SU-DHL-6 (cell line): ENCODE measurements at regions not wholly inside any gene's neighbourhood (a gene's known extent, or its start where the extent isn't known, plus 50 kb on each side); places are given as distances from the start of the nearest gene placed in this dataset.

ENCODE experiments used
- EZH2phosphoT487 ChIP-seq: fragments of 200-600 bp; sonication (generic), shearing (Covaris generic); conservative IDR thresholded peaks from 2 replicates; pipeline ENCODE4 v1.6.1; 2018; ENCODE audit warnings: mild to moderate bottlenecking, antibody characterized with exemption, low read length, moderate library complexity, mixed read lengths
- TF ChIP-seq, protein P1 (sequence below): fragments of 200-600 bp; sonication (generic); IDR thresholded peaks from one replicate; pipeline ENCODE4 v1.5.1; 2017; ENCODE audit warnings: antibody characterized with exemption, mild to moderate bottlenecking, low read length, moderate library complexity; ENCODE audit not compliant: insufficient read depth, poor library complexity, severe bottlenecking

DNA sequence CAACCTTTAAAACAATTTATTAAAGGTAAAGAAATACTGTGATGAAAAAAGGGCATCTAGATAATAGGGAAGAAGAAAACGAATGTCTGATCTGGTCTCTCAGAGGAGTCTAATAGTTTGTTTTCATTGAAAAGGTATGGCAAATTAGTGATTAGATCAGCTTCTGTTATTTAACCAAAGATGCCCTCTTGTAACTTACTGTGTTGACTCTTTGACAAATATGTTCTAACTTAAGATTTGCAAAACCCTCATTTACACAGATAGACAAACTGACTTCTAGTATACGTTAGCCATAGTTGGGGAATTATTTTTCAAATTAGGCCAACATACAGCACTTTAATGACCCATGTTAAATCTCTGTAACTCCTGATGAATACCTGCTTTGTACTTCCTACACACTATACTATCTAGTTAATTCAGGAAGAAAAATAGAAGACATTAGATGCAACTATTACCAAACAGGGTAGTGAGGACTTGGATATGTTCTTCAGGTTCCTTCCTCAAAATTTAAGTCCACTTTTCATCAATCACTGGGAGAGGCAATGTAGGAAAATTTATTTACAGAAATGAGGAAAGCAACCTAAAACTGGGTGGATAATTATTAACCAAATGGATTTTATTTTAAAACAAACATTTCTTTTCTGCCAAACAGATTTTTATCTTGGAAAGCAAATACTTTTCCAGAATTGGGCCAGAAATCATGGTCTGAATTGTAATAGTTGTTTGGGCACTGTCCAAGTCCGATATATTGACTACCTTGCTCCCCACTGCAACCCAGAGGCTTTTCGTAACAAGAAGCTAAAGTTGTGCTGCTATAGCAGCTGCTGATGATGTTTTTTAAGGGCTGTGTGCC lies 66.4 kb upstream of the PPP2R2B start:
- no peak for TF ChIP-seq EZH2phosphoT487
- TF ChIP-seq, protein P1, sequence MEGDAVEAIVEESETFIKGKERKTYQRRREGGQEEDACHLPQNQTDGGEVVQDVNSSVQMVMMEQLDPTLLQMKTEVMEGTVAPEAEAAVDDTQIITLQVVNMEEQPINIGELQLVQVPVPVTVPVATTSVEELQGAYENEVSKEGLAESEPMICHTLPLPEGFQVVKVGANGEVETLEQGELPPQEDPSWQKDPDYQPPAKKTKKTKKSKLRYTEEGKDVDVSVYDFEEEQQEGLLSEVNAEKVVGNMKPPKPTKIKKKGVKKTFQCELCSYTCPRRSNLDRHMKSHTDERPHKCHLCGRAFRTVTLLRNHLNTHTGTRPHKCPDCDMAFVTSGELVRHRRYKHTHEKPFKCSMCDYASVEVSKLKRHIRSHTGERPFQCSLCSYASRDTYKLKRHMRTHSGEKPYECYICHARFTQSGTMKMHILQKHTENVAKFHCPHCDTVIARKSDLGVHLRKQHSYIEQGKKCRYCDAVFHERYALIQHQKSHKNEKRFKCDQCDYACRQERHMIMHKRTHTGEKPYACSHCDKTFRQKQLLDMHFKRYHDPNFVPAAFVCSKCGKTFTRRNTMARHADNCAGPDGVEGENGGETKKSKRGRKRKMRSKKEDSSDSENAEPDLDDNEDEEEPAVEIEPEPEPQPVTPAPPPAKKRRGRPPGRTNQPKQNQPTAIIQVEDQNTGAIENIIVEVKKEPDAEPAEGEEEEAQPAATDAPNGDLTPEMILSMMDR: no peak
